DND-41 (cell line): ENCODE measurements at regions not wholly inside any gene's neighbourhood (a gene's known extent, or its start where the extent isn't known, plus 50 kb on each side); places are given as distances from the start of the nearest gene placed in this dataset.
A peak's percentile ranks its signal among the peaks of the same experiment; 100 is the strongest.
"Not testable (repeated sequence)": the region's sequence is repeated elsewhere in the genome, so short reads cannot be mapped to it uniquely, and the experiment has no call there.

Experiments used
- ATAC-seq: fragments of 200-7000 bp; cut with Tn5 transposase; 3 replicates; pipeline ENCODE4 v1.9.1; 2021; ENCODE audit warnings: low read depth; ENCODE audit not compliant: insufficient read depth
- DNase-seq: peaks from one replicate; pipeline ENCODE4 v3.0.0-alpha.2; 2020
- H2AFZ ChIP-seq: 2 replicates; pipeline ENCODE4 v1.6.0; 2012; ENCODE audit warnings: low read depth, low read length
- H3K27ac ChIP-seq: 2 replicates; pipeline ENCODE4 v1.5.1; 2012; ENCODE audit warnings: low read length, inconsistent platforms
- H3K27me3 ChIP-seq: fragments of 200-600 bp; sonication (generic); 2 replicates; pipeline ENCODE4 v1.6.0; 2012; ENCODE audit warnings: low read length, mild to moderate bottlenecking, inconsistent platforms; ENCODE audit not compliant: insufficient read depth, poor library complexity
- H3K36me3 ChIP-seq: 2 replicates; pipeline ENCODE4 v1.5.1; 2012; ENCODE audit warnings: low read length, inconsistent platforms; ENCODE audit not compliant: insufficient read depth
- H3K4me1 ChIP-seq: 2 replicates; pipeline ENCODE4 v1.5.1; 2012; ENCODE audit warnings: mild to moderate bottlenecking, low read length; ENCODE audit not compliant: insufficient read depth
- H3K4me2 ChIP-seq: 2 replicates; pipeline ENCODE4 v1.6.0; 2012; ENCODE audit warnings: mild to moderate bottlenecking, moderate library complexity, low read length, inconsistent platforms; ENCODE audit not compliant: insufficient read depth
- H3K4me3 ChIP-seq, 2 experiments: fragments of 200-600 bp in 1 of 2; shearing (Covaris generic) in 1 of 2; 2 replicates each; pipeline ENCODE4 v1.5.1; 2012 to 2016; ENCODE audit warnings: inconsistent platforms in 2 of 2, low read length in 2 of 2, mild to moderate bottlenecking in 2 of 2, low read depth in 1 of 2, moderate library complexity in 1 of 2
- H3K79me2 ChIP-seq: 2 replicates; pipeline ENCODE4 v1.6.0; 2012; ENCODE audit warnings: low read length, inconsistent platforms; ENCODE audit not compliant: insufficient read depth
- H3K9ac ChIP-seq: 2 replicates; pipeline ENCODE4 v1.6.0; 2012; ENCODE audit warnings: low read depth, mild to moderate bottlenecking, inconsistent platforms, low read length, moderate library complexity
- H3K9me3 ChIP-seq: 2 replicates; pipeline ENCODE4 v1.5.1; 2012; ENCODE audit warnings: low read length, moderate library complexity, mild to moderate bottlenecking, inconsistent platforms; ENCODE audit not compliant: insufficient read depth, severe bottlenecking
- H4K20me1 ChIP-seq: 2 replicates; pipeline ENCODE4 v1.6.0; 2012; ENCODE audit warnings: low read length; ENCODE audit not compliant: insufficient read depth
- CTCF ChIP-seq: IDR thresholded peaks from 2 replicates; pipeline ENCODE4 v1.5.1; 2012; ENCODE audit warnings: borderline replicate concordance, low read length, moderate library complexity, mild to moderate bottlenecking; ENCODE audit not compliant: poor library complexity, severe bottlenecking; ENCODE audit errors: extremely low read depth
- EZH2 ChIP-seq: IDR thresholded peaks from 3 replicates; pipeline ENCODE4 v1.6.1; 2012; ENCODE audit warnings: borderline replicate concordance, low read depth, mild to moderate bottlenecking, moderate library complexity, low read length, inconsistent platforms; ENCODE audit not compliant: severe bottlenecking

DNA sequence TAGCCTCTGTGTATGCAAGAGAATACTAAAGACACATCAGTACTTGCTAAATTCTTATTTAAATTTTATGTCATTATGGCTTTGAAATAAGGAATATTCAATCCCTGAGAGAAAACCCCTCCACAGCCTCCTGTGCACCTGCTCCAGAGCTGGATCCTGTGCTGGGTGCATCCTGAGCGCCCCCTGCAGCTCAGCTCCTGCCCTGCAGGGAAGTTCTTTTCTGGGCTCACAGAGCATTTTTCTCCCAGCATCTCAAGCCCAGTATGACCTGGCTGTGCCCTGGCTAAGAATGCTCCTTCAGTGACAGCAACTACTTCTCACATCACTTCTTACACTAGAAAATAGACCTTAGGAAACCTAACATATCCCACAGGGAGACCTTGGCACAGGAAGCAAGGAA, 1211.7 kb downstream of the TMEM121 start:
- Histone ChIP-seq H4K20me1 (no peaks in the 10 kb centered on the region), H3K27ac (no peak overlapping the region), H3K4me3 (no peak overlapping the region), H3K4me2 (no peak overlapping the region), H3K4me1 (no peaks in the 10 kb centered on the region), H2AFZ (no peak overlapping the region), H3K27me3 (no peaks in the 10 kb centered on the region), H3K36me3 (no peaks in the 10 kb centered on the region), H3K79me2 (no peaks in the 10 kb centered on the region), H3K9me3 (no peaks in the 10 kb centered on the region), H3K9ac (no peak overlapping the region)
- DNase-seq (no peak), ATAC-seq (no peak)
- no peak for TF ChIP-seq EZH2
- TF ChIP-seq CTCF: no peak

GRCh38 chr14:106738598-106739258, 1212.3 kb downstream of the TMEM121 start:
- not testable (repeated sequence) for H2AFZ ChIP-seq, ATAC-seq, DNase-seq, H3K36me3 ChIP-seq, H3K4me1 ChIP-seq, H3K4me2 ChIP-seq, H3K4me3 ChIP-seq, H3K27me3 ChIP-seq, H3K9ac ChIP-seq, H3K9me3 ChIP-seq, H4K20me1 ChIP-seq, H3K79me2 ChIP-seq, H3K27ac ChIP-seq

- H4K20me1 ChIP-seq, H3K4me2 ChIP-seq: not testable (repeated sequence)
- peak; percentile 13 for DNase-seq
Observed at GRCh38 chr14:106741086-106741827, 1214.9 kb downstream of the TMEM121 start.

DNA sequence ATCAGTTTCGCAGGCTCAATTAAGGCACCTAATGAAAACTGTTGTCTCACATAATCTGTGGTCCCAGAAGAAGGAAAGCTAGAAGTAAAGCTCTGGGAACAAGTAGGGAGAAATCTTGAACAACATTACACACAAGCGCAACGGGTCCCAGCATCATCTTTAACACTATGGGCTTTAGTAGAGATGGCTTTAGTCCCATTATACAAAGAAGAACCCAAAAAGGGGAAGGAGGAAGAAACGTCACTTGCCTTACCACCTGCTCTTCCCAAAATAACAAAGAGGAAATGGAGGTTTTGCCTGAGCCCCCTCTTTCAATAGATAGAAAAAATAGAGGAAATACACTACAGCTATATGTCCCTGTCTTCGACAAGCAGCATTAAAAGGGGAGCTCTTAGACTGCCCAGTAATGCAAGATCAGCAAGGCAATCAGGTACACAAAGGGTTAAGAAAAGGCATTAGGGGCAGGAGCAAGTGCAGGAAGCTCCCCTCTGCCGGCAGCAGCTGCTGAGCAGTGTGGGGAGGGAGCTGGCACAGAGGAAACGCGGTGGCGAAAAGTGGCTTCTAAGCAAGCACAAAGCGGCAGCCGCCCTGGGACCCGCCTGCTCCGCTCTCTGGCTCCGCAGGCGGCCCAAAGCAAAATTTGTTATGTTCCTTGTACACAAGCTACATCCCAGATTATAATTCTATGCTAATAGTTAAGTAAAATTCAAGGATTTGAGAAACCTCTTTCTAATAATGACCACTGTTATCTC, 1218.8 kb downstream of the TMEM121 start:
- H3K4me3 ChIP-seq, H3K4me1 ChIP-seq, H4K20me1 ChIP-seq, H3K79me2 ChIP-seq, H3K36me3 ChIP-seq, H3K27me3 ChIP-seq, H3K9me3 ChIP-seq: not testable (repeated sequence)
- peak overlapping the region; percentile 68 for H3K27ac ChIP-seq
- DNase-seq (peak; percentile 77), ATAC-seq (peak; percentile 99)
- H2AFZ ChIP-seq: peak overlapping the region; percentile 49; the same call in 1 of the 2 replicates
- peak overlapping the region; percentile 36; the same call in 1 of the 2 replicates for H3K4me2 ChIP-seq
- H3K9ac ChIP-seq: peak overlapping the region; percentile 42

More at GRCh38 chr14:106741086-106741827, 1214.9 kb downstream of the TMEM121 start:
- not testable (repeated sequence) for H3K4me1 ChIP-seq, H3K27ac ChIP-seq, H3K79me2 ChIP-seq, H2AFZ ChIP-seq, H3K4me3 ChIP-seq, H3K9ac ChIP-seq, H3K27me3 ChIP-seq, H3K36me3 ChIP-seq, H3K9me3 ChIP-seq, ATAC-seq
- TF ChIP-seq CTCF: peak; percentile 16

DNA sequence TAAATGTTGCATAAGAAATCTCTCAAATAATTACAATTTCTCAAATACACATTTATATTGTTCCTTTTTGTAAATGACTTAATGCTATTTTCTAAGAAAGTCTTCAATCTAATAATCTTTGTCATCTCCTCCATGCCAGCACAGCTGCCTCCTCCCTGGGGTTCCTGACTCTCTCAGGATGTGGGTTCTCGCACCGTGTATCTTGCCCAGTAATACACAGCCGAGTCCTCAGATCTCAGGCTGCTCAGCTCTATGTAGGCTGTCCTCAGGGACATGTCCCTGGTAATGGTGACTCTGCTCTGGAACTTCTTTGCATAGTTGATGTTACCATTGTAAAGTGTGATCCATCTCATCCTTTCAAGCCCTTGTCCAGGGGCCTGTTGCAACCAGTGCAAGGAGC, 1223.7 kb downstream of the TMEM121 start:
- H3K4me3 ChIP-seq, H2AFZ ChIP-seq, H3K4me2 ChIP-seq, H3K4me1 ChIP-seq, H4K20me1 ChIP-seq, H3K79me2 ChIP-seq, H3K9me3 ChIP-seq, H3K27me3 ChIP-seq, H3K9ac ChIP-seq, DNase-seq, H3K36me3 ChIP-seq, H3K27ac ChIP-seq: not testable (repeated sequence)
- ATAC-seq: peak; percentile 60

DNA sequence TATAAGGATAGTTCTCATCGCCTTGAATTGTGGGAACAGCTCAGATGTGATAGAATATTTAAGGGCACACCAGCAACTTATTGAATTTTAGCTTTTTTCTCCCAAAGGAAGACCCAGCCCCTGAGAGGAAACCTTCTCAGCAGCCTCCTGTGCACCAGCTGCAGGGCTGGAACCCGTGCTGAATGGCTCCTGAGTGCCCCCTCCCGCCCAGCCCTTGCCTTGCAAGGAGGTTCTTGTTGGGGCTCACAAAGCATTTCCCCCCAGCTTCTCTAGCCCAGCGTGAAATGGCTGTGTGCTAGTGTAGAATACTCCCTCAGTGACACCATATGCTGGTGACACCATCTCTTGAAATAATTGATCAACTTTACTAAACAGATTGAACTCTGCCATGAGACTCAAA, 1227.4 kb downstream of the TMEM121 start:
- H3K4me1 ChIP-seq, H3K4me3 ChIP-seq, ATAC-seq, H3K4me2 ChIP-seq, H4K20me1 ChIP-seq, DNase-seq, H3K9ac ChIP-seq, H3K27ac ChIP-seq, H2AFZ ChIP-seq, H3K79me2 ChIP-seq, H3K36me3 ChIP-seq, H3K9me3 ChIP-seq, H3K27me3 ChIP-seq: not testable (repeated sequence)
